GM23338 (cell line): ENCODE measurements at regions not wholly inside any gene's neighbourhood (a gene's known extent, or its start where the extent isn't known, plus 50 kb on each side); places are given as distances from the start of the nearest gene placed in this dataset.

Experiments
- ATAC-seq: fragments of 200-7000 bp; cut with Tn5 transposase; 3 replicates; pipeline ENCODE4 v1.9.1; 2020
- DNase-seq: peaks from one replicate; pipeline ENCODE4 v3.0.0-alpha.2; 2015; ENCODE audit warnings: low spot score
- H2AFZ ChIP-seq: fragments of 200-600 bp; sonication (generic); 2 replicates; pipeline ENCODE4 v1.8.0; 2016; ENCODE audit warnings: antibody characterized with exemption, mild to moderate bottlenecking, moderate library complexity
- H3F3A ChIP-seq: fragments of 200-600 bp; sonication (generic); replicated peaks from 2 replicates; pipeline ENCODE4 v1.8.0; 2017; ENCODE audit warnings: antibody characterized with exemption, mixed run types, low read depth
- H3K27ac ChIP-seq: fragments of 200-600 bp; sonication (generic); 2 replicates; pipeline ENCODE4 v1.6.1; 2016; ENCODE audit warnings: low read depth
- H3K27me3 ChIP-seq: fragments of 200-600 bp; sonication (generic); 2 replicates; pipeline ENCODE4 v1.8.0; 2016; ENCODE audit warnings: mild to moderate bottlenecking, mixed run types, moderate library complexity; ENCODE audit not compliant: insufficient read depth
- H3K36me3 ChIP-seq: fragments of 200-600 bp; sonication (generic); 2 replicates; pipeline ENCODE4 v1.8.0; 2016; ENCODE audit warnings: mild to moderate bottlenecking; ENCODE audit not compliant: insufficient read depth
- H3K4me1 ChIP-seq: fragments of 200-600 bp; sonication (generic); 2 replicates; pipeline ENCODE4 v1.8.0; 2016; ENCODE audit warnings: mild to moderate bottlenecking, moderate library complexity; ENCODE audit not compliant: insufficient read depth
- H3K4me2 ChIP-seq: fragments of 200-600 bp; sonication (generic); 2 replicates; pipeline ENCODE4 v1.7.1; 2017; ENCODE audit warnings: mixed run types
- H3K4me3 ChIP-seq: fragments of 200-600 bp; sonication (generic); 2 replicates; pipeline ENCODE4 v1.6.1; 2016; ENCODE audit warnings: mixed run types
- H3K79me2 ChIP-seq: fragments of 200-600 bp; sonication (generic); replicated peaks from 2 replicates; pipeline ENCODE4 v1.8.0; 2017; ENCODE audit warnings: mild to moderate bottlenecking; ENCODE audit not compliant: insufficient read depth
- H3K9me2 ChIP-seq: fragments of 200-600 bp; sonication (generic); 2 replicates; pipeline ENCODE4 v1.8.0; 2017; ENCODE audit not compliant: insufficient read depth
- H4K20me1 ChIP-seq: fragments of 200-600 bp; sonication (generic); replicated peaks from 2 replicates; pipeline ENCODE4 v1.8.0; 2017; ENCODE audit warnings: mild to moderate bottlenecking; ENCODE audit not compliant: insufficient read depth
- H3K27ac Mint-ChIP-seq: 2 replicates; pipeline ENCODE4 v1.8.0; 2020; ENCODE audit warnings: inconsistent platforms, mild to moderate bottlenecking, moderate library complexity, mixed read lengths
- H3K27me3 Mint-ChIP-seq: 3 replicates; pipeline ENCODE4 v1.8.0; 2022; ENCODE audit warnings: low read depth, mild to moderate bottlenecking, moderate library complexity, mixed read lengths, inconsistent platforms; ENCODE audit not compliant: insufficient read depth, poor library complexity
- H3K36me3 Mint-ChIP-seq: 3 replicates; pipeline ENCODE4 v1.8.0; 2021; ENCODE audit warnings: low read depth, mild to moderate bottlenecking, inconsistent platforms, moderate library complexity, mixed read lengths
- H3K4me1 Mint-ChIP-seq: 3 replicates; pipeline ENCODE4 v1.8.0; 2020; ENCODE audit warnings: mild to moderate bottlenecking, inconsistent platforms, mixed read lengths
- H3K4me3 Mint-ChIP-seq: 3 replicates; pipeline ENCODE4 v1.8.0; 2021; ENCODE audit warnings: moderate library complexity, mild to moderate bottlenecking, inconsistent platforms, mixed read lengths
- H3K9me3 Mint-ChIP-seq: 3 replicates; pipeline ENCODE4 v1.8.0; 2020; ENCODE audit warnings: moderate library complexity, mild to moderate bottlenecking, inconsistent platforms, mixed read lengths
- CREB1 ChIP-seq: fragments of 250-450 bp; sonication (Bioruptor Pico); IDR thresholded peaks from 2 replicates; pipeline ENCODE4 v1.5.0; 2020; ENCODE audit warnings: low read depth, mild to moderate bottlenecking, moderate library complexity
- EZH2 ChIP-seq: fragments of 200-600 bp; sonication (generic); IDR thresholded peaks from one replicate; pipeline ENCODE4 v1.8.0; 2017; ENCODE audit warnings: antibody characterized with exemption, mild to moderate bottlenecking, low read depth; ENCODE audit not compliant: unreplicated experiment
- EZH2phosphoT487 ChIP-seq: fragments of 200-600 bp; sonication (generic); IDR thresholded peaks from one replicate; pipeline ENCODE4 v1.8.1; 2018; ENCODE audit warnings: antibody characterized with exemption; ENCODE audit not compliant: unreplicated experiment
- JUNB ChIP-seq: IDR thresholded peaks from one replicate; pipeline ENCODE4 v1.6.1; 2016; ENCODE audit warnings: antibody characterized with exemption; ENCODE audit not compliant: unreplicated experiment
- NANOG ChIP-seq: IDR thresholded peaks from 2 replicates; pipeline ENCODE4 v1.6.1; 2016; ENCODE audit warnings: antibody characterized with exemption, borderline replicate concordance
- POLR2AphosphoS5 ChIP-seq: IDR thresholded peaks from 2 replicates; pipeline ENCODE4 v1.6.1; 2016; ENCODE audit warnings: antibody characterized with exemption, low read depth
- STAT1 ChIP-seq: IDR thresholded peaks from one replicate; pipeline ENCODE4 v1.6.1; 2016; ENCODE audit warnings: antibody characterized with exemption; ENCODE audit not compliant: unreplicated experiment
- ZNF114 ChIP-seq: fragments of 250-450 bp; sonication (Bioruptor Pico); IDR thresholded peaks from 2 replicates; pipeline ENCODE4 v1.5.0; 2020; ENCODE audit warnings: mild to moderate bottlenecking, moderate library complexity
- ZNF331 ChIP-seq: fragments of 250-450 bp; sonication (Bioruptor Pico); IDR thresholded peaks from 2 replicates; pipeline ENCODE4 v1.5.0; 2020; ENCODE audit warnings: low read depth, mild to moderate bottlenecking, moderate library complexity
- TF ChIP-seq, protein P1 (sequence below): fragments of 250-450 bp; sonication (Bioruptor Pico); IDR thresholded peaks from 2 replicates; pipeline ENCODE4 v1.5.0; 2020; ENCODE audit warnings: mild to moderate bottlenecking, moderate library complexity
- TF ChIP-seq, protein P2 (sequence below): IDR thresholded peaks from one replicate; pipeline ENCODE4 v1.6.1; 2018; ENCODE audit warnings: antibody characterized with exemption; ENCODE audit not compliant: unreplicated experiment
- TF ChIP-seq, protein P3 (sequence below): IDR thresholded peaks from 2 replicates; pipeline ENCODE4 v1.6.1; 2016; ENCODE audit warnings: antibody characterized with exemption
- TF ChIP-seq, protein P4 (sequence below), 2 experiments: fragments of 200-600 bp in 1 of 2; sonication (generic) in 1 of 2; conservative IDR thresholded peaks; 2 replicates each; pipeline versions ENCODE4 v1.5.1 to v1.6.1; 2016 to 2017; ENCODE audit warnings: antibody characterized with exemption in 2 of 2, low read depth in 2 of 2, mild to moderate bottlenecking in 2 of 2, moderate library complexity in 1 of 2

DNA sequence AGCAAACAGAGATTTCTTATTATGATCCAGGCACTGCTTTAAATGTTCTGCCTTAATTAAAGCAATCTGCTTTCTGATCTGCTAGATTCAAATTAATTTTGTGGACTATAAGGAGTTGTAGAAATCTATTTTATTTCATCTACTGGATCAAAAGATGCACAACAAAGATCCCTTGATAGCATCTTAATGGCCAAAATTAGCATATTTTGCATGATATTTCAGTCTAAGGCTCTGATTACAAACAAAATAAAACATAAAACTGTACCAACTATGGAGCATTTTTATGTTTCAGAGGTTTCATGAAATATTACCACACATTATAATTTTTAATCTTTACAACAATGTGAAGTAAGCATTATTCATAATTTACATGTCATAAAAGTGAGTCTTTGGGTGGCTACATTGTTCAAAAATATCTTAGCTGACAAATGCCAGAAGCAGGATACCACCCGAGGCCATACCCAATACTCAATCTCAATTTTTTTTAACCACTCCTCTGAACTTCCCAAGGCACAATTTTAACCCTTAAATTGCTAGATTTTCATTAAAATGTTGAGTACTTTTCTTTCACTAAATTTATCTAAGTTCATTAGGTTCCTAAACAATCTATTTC is 929.5 kb downstream of the KCNA4 start:
- TF ChIP-seq, protein P1, sequence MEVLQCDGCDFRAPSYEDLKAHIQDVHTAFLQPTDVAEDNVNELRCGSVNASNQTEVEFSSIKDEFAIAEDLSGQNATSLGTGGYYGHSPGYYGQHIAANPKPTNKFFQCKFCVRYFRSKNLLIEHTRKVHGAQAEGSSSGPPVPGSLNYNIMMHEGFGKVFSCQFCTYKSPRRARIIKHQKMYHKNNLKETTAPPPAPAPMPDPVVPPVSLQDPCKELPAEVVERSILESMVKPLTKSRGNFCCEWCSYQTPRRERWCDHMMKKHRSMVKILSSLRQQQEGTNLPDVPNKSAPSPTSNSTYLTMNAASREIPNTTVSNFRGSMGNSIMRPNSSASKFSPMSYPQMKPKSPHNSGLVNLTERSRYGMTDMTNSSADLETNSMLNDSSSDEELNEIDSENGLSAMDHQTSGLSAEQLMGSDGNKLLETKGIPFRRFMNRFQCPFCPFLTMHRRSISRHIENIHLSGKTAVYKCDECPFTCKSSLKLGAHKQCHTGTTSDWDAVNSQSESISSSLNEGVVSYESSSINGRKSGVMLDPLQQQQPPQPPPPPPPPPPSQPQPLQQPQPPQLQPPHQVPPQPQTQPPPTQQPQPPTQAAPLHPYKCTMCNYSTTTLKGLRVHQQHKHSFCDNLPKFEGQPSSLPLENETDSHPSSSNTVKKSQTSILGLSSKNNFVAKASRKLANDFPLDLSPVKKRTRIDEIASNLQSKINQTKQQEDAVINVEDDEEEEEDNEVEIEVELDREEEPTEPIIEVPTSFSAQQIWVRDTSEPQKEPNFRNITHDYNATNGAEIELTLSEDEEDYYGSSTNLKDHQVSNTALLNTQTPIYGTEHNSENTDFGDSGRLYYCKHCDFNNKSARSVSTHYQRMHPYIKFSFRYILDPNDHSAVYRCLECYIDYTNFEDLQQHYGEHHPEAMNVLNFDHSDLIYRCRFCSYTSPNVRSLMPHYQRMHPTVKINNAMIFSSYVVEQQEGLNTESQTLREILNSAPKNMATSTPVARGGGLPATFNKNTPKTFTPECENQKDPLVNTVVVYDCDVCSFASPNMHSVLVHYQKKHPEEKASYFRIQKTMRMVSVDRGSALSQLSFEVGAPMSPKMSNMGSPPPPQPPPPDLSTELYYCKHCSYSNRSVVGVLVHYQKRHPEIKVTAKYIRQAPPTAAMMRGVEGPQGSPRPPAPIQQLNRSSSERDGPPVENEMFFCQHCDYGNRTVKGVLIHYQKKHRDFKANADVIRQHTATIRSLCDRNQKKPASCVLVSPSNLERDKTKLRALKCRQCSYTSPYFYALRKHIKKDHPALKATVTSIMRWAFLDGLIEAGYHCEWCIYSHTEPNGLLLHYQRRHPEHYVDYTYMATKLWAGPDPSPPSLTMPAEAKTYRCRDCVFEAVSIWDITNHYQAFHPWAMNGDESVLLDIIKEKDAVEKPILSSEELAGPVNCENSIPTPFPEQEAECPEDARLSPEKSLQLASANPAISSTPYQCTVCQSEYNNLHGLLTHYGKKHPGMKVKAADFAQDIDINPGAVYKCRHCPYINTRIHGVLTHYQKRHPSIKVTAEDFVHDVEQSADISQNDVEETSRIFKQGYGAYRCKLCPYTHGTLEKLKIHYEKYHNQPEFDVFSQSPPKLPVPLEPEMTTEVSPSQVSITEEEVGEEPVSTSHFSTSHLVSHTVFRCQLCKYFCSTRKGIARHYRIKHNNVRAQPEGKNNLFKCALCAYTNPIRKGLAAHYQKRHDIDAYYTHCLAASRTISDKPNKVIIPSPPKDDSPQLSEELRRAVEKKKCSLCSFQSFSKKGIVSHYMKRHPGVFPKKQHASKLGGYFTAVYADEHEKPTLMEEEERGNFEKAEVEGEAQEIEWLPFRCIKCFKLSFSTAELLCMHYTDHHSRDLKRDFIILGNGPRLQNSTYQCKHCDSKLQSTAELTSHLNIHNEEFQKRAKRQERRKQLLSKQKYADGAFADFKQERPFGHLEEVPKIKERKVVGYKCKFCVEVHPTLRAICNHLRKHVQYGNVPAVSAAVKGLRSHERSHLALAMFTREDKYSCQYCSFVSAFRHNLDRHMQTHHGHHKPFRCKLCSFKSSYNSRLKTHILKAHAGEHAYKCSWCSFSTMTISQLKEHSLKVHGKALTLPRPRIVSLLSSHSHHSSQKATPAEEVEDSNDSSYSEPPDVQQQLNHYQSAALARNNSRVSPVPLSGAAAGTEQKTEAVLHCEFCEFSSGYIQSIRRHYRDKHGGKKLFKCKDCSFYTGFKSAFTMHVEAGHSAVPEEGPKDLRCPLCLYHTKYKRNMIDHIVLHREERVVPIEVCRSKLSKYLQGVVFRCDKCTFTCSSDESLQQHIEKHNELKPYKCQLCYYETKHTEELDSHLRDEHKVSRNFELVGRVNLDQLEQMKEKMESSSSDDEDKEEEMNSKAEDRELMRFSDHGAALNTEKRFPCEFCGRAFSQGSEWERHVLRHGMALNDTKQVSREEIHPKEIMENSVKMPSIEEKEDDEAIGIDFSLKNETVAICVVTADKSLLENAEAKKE (CRISPR knock-in tag), result no peak
- TF ChIP-seq, protein P2, sequence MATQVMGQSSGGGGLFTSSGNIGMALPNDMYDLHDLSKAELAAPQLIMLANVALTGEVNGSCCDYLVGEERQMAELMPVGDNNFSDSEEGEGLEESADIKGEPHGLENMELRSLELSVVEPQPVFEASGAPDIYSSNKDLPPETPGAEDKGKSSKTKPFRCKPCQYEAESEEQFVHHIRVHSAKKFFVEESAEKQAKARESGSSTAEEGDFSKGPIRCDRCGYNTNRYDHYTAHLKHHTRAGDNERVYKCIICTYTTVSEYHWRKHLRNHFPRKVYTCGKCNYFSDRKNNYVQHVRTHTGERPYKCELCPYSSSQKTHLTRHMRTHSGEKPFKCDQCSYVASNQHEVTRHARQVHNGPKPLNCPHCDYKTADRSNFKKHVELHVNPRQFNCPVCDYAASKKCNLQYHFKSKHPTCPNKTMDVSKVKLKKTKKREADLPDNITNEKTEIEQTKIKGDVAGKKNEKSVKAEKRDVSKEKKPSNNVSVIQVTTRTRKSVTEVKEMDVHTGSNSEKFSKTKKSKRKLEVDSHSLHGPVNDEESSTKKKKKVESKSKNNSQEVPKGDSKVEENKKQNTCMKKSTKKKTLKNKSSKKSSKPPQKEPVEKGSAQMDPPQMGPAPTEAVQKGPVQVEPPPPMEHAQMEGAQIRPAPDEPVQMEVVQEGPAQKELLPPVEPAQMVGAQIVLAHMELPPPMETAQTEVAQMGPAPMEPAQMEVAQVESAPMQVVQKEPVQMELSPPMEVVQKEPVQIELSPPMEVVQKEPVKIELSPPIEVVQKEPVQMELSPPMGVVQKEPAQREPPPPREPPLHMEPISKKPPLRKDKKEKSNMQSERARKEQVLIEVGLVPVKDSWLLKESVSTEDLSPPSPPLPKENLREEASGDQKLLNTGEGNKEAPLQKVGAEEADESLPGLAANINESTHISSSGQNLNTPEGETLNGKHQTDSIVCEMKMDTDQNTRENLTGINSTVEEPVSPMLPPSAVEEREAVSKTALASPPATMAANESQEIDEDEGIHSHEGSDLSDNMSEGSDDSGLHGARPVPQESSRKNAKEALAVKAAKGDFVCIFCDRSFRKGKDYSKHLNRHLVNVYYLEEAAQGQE, result no peak
- TF ChIP-seq, protein P3, sequence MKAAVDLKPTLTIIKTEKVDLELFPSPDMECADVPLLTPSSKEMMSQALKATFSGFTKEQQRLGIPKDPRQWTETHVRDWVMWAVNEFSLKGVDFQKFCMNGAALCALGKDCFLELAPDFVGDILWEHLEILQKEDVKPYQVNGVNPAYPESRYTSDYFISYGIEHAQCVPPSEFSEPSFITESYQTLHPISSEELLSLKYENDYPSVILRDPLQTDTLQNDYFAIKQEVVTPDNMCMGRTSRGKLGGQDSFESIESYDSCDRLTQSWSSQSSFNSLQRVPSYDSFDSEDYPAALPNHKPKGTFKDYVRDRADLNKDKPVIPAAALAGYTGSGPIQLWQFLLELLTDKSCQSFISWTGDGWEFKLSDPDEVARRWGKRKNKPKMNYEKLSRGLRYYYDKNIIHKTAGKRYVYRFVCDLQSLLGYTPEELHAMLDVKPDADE, result no peak
- TF ChIP-seq EZH2phosphoT487, result no peak
- TF ChIP-seq JUNB, result no peak
- TF ChIP-seq ZNF331, result no peak
- TF ChIP-seq ZNF114, result no peak
- no peak for TF ChIP-seq STAT1
- TF ChIP-seq CREB1, result no peak
- TF ChIP-seq EZH2, result no peak
- no peak for TF ChIP-seq POLR2AphosphoS5
- TF ChIP-seq, protein P4, sequence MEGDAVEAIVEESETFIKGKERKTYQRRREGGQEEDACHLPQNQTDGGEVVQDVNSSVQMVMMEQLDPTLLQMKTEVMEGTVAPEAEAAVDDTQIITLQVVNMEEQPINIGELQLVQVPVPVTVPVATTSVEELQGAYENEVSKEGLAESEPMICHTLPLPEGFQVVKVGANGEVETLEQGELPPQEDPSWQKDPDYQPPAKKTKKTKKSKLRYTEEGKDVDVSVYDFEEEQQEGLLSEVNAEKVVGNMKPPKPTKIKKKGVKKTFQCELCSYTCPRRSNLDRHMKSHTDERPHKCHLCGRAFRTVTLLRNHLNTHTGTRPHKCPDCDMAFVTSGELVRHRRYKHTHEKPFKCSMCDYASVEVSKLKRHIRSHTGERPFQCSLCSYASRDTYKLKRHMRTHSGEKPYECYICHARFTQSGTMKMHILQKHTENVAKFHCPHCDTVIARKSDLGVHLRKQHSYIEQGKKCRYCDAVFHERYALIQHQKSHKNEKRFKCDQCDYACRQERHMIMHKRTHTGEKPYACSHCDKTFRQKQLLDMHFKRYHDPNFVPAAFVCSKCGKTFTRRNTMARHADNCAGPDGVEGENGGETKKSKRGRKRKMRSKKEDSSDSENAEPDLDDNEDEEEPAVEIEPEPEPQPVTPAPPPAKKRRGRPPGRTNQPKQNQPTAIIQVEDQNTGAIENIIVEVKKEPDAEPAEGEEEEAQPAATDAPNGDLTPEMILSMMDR (conservative IDR thresholded peaks at IDR 0.05; ENCODE audit: low read depth in 2 of 2), result no peak
- no peak for TF ChIP-seq NANOG

More for the DNA sequence above, 929.5 kb downstream of the KCNA4 start:
- H3K9me2 ChIP-seq, result no peaks in the 10 kb centered on the region
- H2AFZ ChIP-seq, result no peak overlapping the region
- H3K4me2 ChIP-seq, result no peak overlapping the region
- no peaks in the 10 kb centered on the region for H3K36me3 ChIP-seq
- H3K4me1 Mint-ChIP-seq, result no peaks in the 10 kb centered on the region
- H4K20me1 ChIP-seq, result no peaks in the 10 kb centered on the region
- no peaks in the 10 kb centered on the region for H3K4me1 ChIP-seq
- no peak overlapping the region for H3K4me3 ChIP-seq
- DNase-seq (no peak), ATAC-seq (no peak)
- H3K9me3 Mint-ChIP-seq, result no peaks in the 10 kb centered on the region
- H3K79me2 ChIP-seq, result no peaks in the 10 kb centered on the region
- H3K27me3 ChIP-seq, result no peaks in the 10 kb centered on the region
- no peak overlapping the region for H3K27ac ChIP-seq
- no peaks in the 10 kb centered on the region for H3K27me3 Mint-ChIP-seq
- no peaks in the 10 kb centered on the region for H3F3A ChIP-seq
- H3K4me3 Mint-ChIP-seq, result no peak overlapping the region
- H3K27ac Mint-ChIP-seq, result no peak overlapping the region
- H3K36me3 Mint-ChIP-seq, result no peaks in the 10 kb centered on the region
